Coronary artery (tissue), 2 donors: ENCODE measurements at regions not wholly inside any gene's neighbourhood (a gene's known extent, or its start where the extent isn't known, plus 50 kb on each side); places are given as distances from the start of the nearest gene placed in this dataset.

Experiments used
- DNase-seq: peaks from one replicate; pipeline ENCODE4 v3.0.0-alpha.2; 2017; ENCODE audit warnings: low spot score
- H3K27ac ChIP-seq, 2 donors: fragments of 200-600 bp; sonication (generic); one replicate each; pipeline ENCODE4 v1.5.1; 2016 to 2019
- H3K4me3 ChIP-seq: fragments of 200-600 bp; sonication (generic); 2 replicates; pipeline ENCODE4 v1.5.1; 2016; ENCODE audit warnings: mild to moderate bottlenecking, moderate library complexity
- CTCF ChIP-seq: fragments of 200-600 bp; sonication (generic); IDR thresholded peaks from one replicate; pipeline ENCODE4 v1.5.1; 2019; ENCODE audit warnings: antibody characterized with exemption

DNA sequence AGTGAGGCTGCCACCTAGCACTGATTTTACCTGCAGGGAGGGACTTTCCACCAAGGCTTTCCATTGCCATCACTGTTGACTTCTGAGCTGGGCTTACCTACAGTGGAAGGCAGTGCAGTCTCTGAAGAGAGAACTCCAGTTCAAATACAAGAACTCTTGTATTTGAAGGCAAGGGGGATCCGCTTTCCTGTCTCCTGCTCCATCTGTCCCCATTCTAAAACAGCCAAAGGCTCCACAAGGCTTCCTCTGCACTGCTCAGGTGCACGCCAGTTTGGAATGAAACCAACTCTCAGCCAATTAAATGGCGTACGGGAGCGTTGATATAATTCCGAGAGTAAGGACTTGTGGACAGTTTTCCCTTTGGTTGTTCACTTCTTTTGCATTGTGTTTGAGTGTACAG, 66.0 kb upstream of the CXCL14 start:
- no peak overlapping the region for H3K4me3 ChIP-seq
- no peak overlapping the region for H3K27ac ChIP-seq
- DNase-seq = no peak
- no peak for TF ChIP-seq CTCF

GRCh38 chr5:135643881-135644766, 65.3 kb upstream of the CXCL14 start:
- Histone ChIP-seq H3K4me3 (no peak overlapping the region), H3K27ac (no peak overlapping the region)
- no peak for DNase-seq
- no peak for TF ChIP-seq CTCF

GRCh38 chr5:135642934-135643333, 64.1 kb upstream of the CXCL14 start:
- Histone ChIP-seq H3K27ac (no peak overlapping the region), H3K4me3 (no peak overlapping the region)
- TF ChIP-seq CTCF = no peak
- DNase-seq = no peak

GRCh38 chr5:135642488-135642870, 63.7 kb upstream of the CXCL14 start:
- H3K4me3 ChIP-seq = no peak overlapping the region
- no peak for TF ChIP-seq CTCF
- no peak overlapping the region for H3K27ac ChIP-seq
- no peak for DNase-seq

DNA sequence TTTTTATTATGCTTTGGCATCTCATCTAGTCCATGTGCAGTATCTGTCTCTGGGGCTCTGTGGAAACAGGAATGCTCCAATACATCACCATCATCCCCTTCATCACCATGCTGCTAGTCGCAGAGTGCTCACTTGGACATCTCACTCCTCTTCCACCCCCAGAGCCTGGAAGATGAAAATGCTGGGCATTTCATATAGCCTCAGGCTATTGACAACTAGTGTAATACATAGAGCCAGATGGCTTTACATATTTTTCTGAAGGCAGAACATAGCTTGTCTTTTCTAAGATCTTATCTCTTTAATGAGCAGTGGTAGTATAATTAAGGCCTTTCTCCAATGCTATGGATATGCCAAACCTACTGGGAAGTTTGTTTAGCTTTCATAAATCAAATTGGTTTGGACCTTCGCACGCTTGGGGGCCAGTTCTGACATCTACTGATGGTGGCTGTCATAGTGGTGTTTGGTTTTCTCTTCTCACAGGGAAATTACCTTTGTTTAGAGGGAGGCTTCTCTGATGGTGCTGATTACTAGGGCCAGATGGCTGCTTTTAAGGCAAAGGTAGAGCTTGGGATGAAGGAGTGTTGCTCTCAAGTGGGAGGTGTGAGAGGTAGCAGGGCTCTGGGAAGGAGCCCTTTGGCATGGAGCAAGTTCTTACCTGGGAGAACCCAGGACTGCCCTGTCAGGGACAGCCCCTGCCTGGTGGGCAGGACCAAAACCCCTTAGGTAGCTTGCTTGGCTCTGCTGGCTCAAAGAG, 63.1 kb upstream of the CXCL14 start:
- Histone ChIP-seq H3K27ac (no peak overlapping the region), H3K4me3 (no peak overlapping the region)
- TF ChIP-seq CTCF = no peak
- no peak for DNase-seq

GRCh38 chr5:135641319-135641718, 62.5 kb upstream of the CXCL14 start:
- TF ChIP-seq CTCF = no peak
- Histone ChIP-seq H3K4me3 (no peak overlapping the region), H3K27ac (no peak overlapping the region)
- DNase-seq = no peak
